Transverse colon (tissue), 4 donors: ENCODE measurements at regions not wholly inside any gene's neighbourhood (a gene's known extent, or its start where the extent isn't known, plus 50 kb on each side); places are given as distances from the start of the nearest gene placed in this dataset.

Source experiments
- DNase-seq: peaks from one replicate; pipeline ENCODE4 v3.0.0-alpha.2; 2019
- H3K27ac ChIP-seq, 4 donors: fragments of 200-600 bp; sonication (generic); 2 replicates each; pipeline ENCODE4 v1.5.1; 2016 to 2018; ENCODE audit warnings: inconsistent platforms in 4 of 4
- H3K27me3 ChIP-seq: fragments of 200-600 bp; sonication (generic); 2 replicates; pipeline ENCODE4 v1.5.1; 2017; ENCODE audit warnings: inconsistent platforms
- H3K36me3 ChIP-seq, 4 donors: fragments of 200-600 bp; sonication (generic); 2 replicates each; pipeline ENCODE4 v1.5.1; 2017 to 2019; ENCODE audit warnings: inconsistent platforms in 4 of 4
- H3K4me1 ChIP-seq, 4 donors: fragments of 200-600 bp; sonication (generic); 2 replicates each; pipeline ENCODE4 v1.5.1; 2017 to 2020; ENCODE audit warnings: inconsistent platforms in 4 of 4
- H3K4me3 ChIP-seq, 4 donors: fragments of 200-600 bp; sonication (generic); 1 replicate in 1 of 4; 2 replicates in 3 of 4; pipeline versions ENCODE4 v1.5.1 to v1.6.1; 2017 to 2019; ENCODE audit warnings: inconsistent platforms in 4 of 4
- H3K9me3 ChIP-seq, 2 donors: fragments of 200-600 bp; sonication (generic); 2 replicates each; pipeline ENCODE4 v1.5.1; 2017 to 2019; ENCODE audit warnings: inconsistent platforms in 2 of 2
- EP300 ChIP-seq: sonication (generic); formaldehyde crosslinking; IDR thresholded peaks from one replicate; pipeline ENCODE4 v1.6.1; 2017; ENCODE audit warnings: antibody characterized with exemption, low read depth
- POLR2A ChIP-seq: fragments of 450-650 bp; IDR thresholded peaks from one replicate; pipeline ENCODE4 v1.6.1; 2016; ENCODE audit warnings: antibody characterized with exemption, mild to moderate bottlenecking, moderate library complexity
- POLR2AphosphoS5 ChIP-seq, 3 donors: sonication (generic); formaldehyde crosslinking; IDR thresholded peaks; one replicate each; pipeline ENCODE4 v1.6.1; 2016; ENCODE audit warnings: antibody characterized with exemption in 3 of 3
- WGBS, 2 donors: methylation state at CpG; one replicate each; pipeline ENCODE4 v1.1.5; 2018; ENCODE audit warnings: low coverage in 1 of 2; 5-methylcytosine and 5-hydroxymethylcytosine counted together
- in situ Hi-C, 4 donors: fragments of 200-750 bp; cut with MboI; loops; one replicate each; pipeline versions ENCODE4 v1.15.0 to v1.15.1; 2017; ENCODE audit warnings: low sequenced_read_pairs in 3 of 4, low pct_ligation_motif_present in 1 of 4, low pct_unique_long_range_greater_than_20kb in 1 of 4
- intact Hi-C: fragments of 100-400 bp; cut with DNase I; formaldehyde crosslinking; loops from one replicate; pipeline ENCODE4 v1.15.1; 2023; ENCODE audit warnings: low total_unique reads
- TF ChIP-seq, protein P1 (sequence below), 5 experiments: fragments of 200-600 bp in 3 of 5; fragments of 450-650 bp in 2 of 5; sonication (generic) in 3 of 5; IDR thresholded peaks; 1 replicate in 2 of 5; 2 replicates in 3 of 5; pipeline ENCODE4 v1.5.1; 2016 to 2017; ENCODE audit warnings: antibody characterized with exemption in 5 of 5, inconsistent platforms in 3 of 5, mild to moderate bottlenecking in 2 of 5, moderate library complexity in 1 of 5

DNA sequence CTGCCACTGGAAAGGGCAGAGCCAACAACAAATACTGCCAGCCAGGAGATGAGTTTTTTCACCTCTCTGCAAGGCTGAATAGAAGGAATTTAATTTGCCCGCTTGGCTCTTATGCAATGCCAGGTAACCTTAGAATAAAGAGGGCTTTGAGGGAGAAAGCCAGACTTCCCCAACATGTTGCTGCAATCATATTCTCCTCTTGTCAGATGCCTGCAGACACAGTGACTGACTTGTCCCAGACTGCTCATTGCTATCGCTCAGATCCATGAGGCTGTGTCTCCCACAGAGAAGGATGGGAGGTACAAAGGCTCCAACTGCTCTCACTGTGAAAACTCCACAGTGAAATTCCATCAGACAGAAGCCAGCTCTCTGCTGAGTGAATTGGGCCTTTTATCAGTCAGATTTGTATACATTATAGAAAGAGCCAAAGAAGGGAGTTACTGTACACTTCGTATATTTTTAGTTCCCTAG is 517.0 kb upstream of the ID4 start:
- 50 to 55% methylated on average over 1 to 3 of the region's 3 CpGs for WGBS, 2 donors
- Histone ChIP-seq H3K4me1 (no peaks in the 10 kb centered on the region), H3K4me3 (no peak overlapping the region), H3K27ac (no peak overlapping the region), H3K9me3 (no peaks in the 10 kb centered on the region), H3K27me3 (no peaks in the 10 kb centered on the region), H3K36me3 (no peaks in the 10 kb centered on the region)
- DNase-seq, result no peak
- TF ChIP-seq POLR2A (no peak), POLR2AphosphoS5 (IDR thresholded peaks at IDR 0.05) (no peak), EP300 (no peak)
- TF ChIP-seq, protein P1, sequence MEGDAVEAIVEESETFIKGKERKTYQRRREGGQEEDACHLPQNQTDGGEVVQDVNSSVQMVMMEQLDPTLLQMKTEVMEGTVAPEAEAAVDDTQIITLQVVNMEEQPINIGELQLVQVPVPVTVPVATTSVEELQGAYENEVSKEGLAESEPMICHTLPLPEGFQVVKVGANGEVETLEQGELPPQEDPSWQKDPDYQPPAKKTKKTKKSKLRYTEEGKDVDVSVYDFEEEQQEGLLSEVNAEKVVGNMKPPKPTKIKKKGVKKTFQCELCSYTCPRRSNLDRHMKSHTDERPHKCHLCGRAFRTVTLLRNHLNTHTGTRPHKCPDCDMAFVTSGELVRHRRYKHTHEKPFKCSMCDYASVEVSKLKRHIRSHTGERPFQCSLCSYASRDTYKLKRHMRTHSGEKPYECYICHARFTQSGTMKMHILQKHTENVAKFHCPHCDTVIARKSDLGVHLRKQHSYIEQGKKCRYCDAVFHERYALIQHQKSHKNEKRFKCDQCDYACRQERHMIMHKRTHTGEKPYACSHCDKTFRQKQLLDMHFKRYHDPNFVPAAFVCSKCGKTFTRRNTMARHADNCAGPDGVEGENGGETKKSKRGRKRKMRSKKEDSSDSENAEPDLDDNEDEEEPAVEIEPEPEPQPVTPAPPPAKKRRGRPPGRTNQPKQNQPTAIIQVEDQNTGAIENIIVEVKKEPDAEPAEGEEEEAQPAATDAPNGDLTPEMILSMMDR (IDR thresholded peaks at IDR 0.05), result no peak
- in situ Hi-C loops (no loop called here), intact Hi-C loops (no loop called here)

- peaks cover 0 to 8% (median 0%) of the 10 kb centered on the region in 4 donors for H3K4me1 ChIP-seq
- H3K27ac ChIP-seq, result no peak overlapping the region
- no peaks in the 10 kb centered on the region for H3K27me3 ChIP-seq
- in situ Hi-C loops, result no loop called here
- TF ChIP-seq EP300 (no peak), POLR2A (no peak), POLR2AphosphoS5 (IDR thresholded peaks at IDR 0.05) (no peak)
- TF ChIP-seq, protein P1 (IDR thresholded peaks at IDR 0.05), result no peak
- WGBS, 2 donors, result 62 to 77% methylated on average over 5 of the region's 5 CpGs
- H3K4me3 ChIP-seq, result no peak overlapping the region
- H3K9me3 ChIP-seq, result no peaks in the 10 kb centered on the region
- no peaks in the 10 kb centered on the region for H3K36me3 ChIP-seq
- intact Hi-C loops, result no loop called here
- DNase-seq, result no peak
Measured at GRCh38 chr6:19322691-19323485, 514.3 kb upstream of the ID4 start.

DNA sequence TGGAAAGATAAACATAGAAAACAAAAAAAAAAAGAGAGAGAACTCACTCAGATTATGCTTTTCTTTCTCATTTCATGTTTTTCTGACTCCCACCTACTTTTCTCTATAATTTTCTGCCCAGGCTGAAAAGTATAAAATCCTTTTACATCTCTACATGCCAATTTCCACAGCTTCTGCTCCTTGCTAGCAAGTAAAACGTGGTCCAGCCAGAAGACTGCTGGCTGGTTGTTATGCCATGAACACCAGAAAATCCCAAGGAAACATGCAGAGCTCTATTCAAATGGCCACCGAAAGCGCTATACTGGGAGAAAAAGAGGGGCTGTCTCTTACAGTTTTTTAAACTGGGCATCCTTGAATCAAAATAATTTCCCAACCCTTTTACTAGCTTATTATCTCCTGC is 512.8 kb upstream of the ID4 start:
- 77 to 89% methylated on average over 3 of the region's 3 CpGs for WGBS, 2 donors
- DNase-seq, result no peak
- Histone ChIP-seq H3K27me3 (no peaks in the 10 kb centered on the region), H3K36me3 (no peaks in the 10 kb centered on the region), H3K9me3 (no peaks in the 10 kb centered on the region), H3K4me1 (peaks cover 0 to 8% (median 0%) of the 10 kb centered on the region in 4 donors), H3K27ac (no peak overlapping the region), H3K4me3 (no peak overlapping the region)
- TF ChIP-seq, protein P1 (IDR thresholded peaks at IDR 0.05), result no peak
- no peak for TF ChIP-seq EP300
- TF ChIP-seq POLR2A, result no peak
- in situ Hi-C loops, result no loop called here
- intact Hi-C loops, result no loop called here

DNA sequence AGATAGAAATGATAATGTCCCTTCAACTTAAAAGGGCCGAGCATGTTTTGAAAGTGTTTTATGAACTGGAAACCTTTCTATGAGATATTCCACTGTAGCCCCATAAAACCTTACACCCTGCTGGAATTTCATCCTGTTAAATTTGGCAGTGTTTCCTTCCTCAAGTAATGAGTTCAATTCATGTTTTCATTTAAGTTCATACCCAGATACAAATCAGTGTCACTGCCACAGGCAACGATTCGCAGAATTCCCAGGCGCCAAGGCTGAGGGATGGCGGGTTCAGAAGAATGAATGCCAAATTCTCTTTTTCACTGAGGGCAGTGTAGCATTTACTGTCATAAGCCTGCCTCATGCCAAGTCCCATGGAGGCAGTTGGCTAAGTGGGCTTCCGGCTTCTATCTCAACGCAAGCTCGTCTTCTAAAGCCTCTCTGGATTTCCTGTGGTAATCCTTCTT is 511.8 kb upstream of the ID4 start:
- Histone ChIP-seq H3K27ac (no peak overlapping the region), H3K36me3 (no peaks in the 10 kb centered on the region), H3K4me3 (no peak overlapping the region), H3K27me3 (no peaks in the 10 kb centered on the region), H3K9me3 (no peaks in the 10 kb centered on the region), H3K4me1 (peaks cover 0 to 8% (median 0%) of the 10 kb centered on the region in 4 donors)
- TF ChIP-seq POLR2A (no peak), POLR2AphosphoS5 (IDR thresholded peaks at IDR 0.05) (peak in 1 of 3 donors; percentile 26), EP300 (no peak)
- TF ChIP-seq, protein P1 (IDR thresholded peaks at IDR 0.05), result no peak
- no peak for DNase-seq
- intact Hi-C loops, result no loop called here
- in situ Hi-C loops, result no loop called here
- 39 to 62% methylated on average over 4 to 8 of the region's 8 CpGs for WGBS, 2 donors
